HL-60 (cell line): ENCODE measurements at regions not wholly inside any gene's neighbourhood (a gene's known extent, or its start where the extent isn't known, plus 50 kb on each side); places are given as distances from the start of the nearest gene placed in this dataset.

Experiments
- DNase-seq, 2 experiments: peaks; one replicate each; pipeline ENCODE4 v3.0.0-alpha.2; 2010 to 2020; ENCODE audit warnings: low read depth in 1 of 2, low spot score in 1 of 2
- H3K27ac ChIP-seq: fragments of 250-450 bp; sonication (Bioruptor Pico); replicated peaks from 2 replicates; pipeline ENCODE4 v1.5.1; 2020; ENCODE audit warnings: mild to moderate bottlenecking, moderate library complexity
- H3K27me3 ChIP-seq: fragments of 250-450 bp; sonication (Bioruptor Pico); 2 replicates; pipeline ENCODE4 v1.5.1; 2021; ENCODE audit warnings: mild to moderate bottlenecking, moderate library complexity; ENCODE audit not compliant: insufficient read depth, poor library complexity, severe bottlenecking
- H3K4me3 ChIP-seq: replicated peaks from 2 replicates; pipeline ENCODE4 v1.5.1; 2011; ENCODE audit warnings: mild to moderate bottlenecking, control low read depth, low read length; ENCODE audit not compliant: insufficient read depth
- CTCF ChIP-seq: IDR thresholded peaks from one replicate; pipeline ENCODE4 v1.5.1; 2011; ENCODE audit warnings: low read length, control low read depth, inconsistent platforms; ENCODE audit not compliant: insufficient read depth
- GABPA ChIP-seq: IDR thresholded peaks from 2 replicates; pipeline ENCODE4 v1.6.1; 2012; ENCODE audit warnings: low read depth
- POLR2AphosphoS5 ChIP-seq: IDR thresholded peaks from 2 replicates; pipeline ENCODE4 v1.6.1; 2012; ENCODE audit warnings: low read depth
- REST ChIP-seq: IDR thresholded peaks from 2 replicates; pipeline ENCODE4 v1.6.1; 2012; ENCODE audit warnings: low read depth; ENCODE audit not compliant: insufficient replicate concordance
- SPI1 ChIP-seq: IDR thresholded peaks from 2 replicates; pipeline ENCODE4 v1.6.1; 2012; ENCODE audit warnings: low read depth, mild to moderate bottlenecking, borderline replicate concordance

GRCh38 chrX:122582975-122583305, 601.1 kb upstream of the GRIA3 start:
- DNase-seq: no peak
- Histone ChIP-seq H3K27ac (no peak overlapping the region), H3K4me3 (no peak overlapping the region), H3K27me3 (no peaks in the 10 kb centered on the region)
- TF ChIP-seq CTCF (no peak), REST (no peak), GABPA (no peak), SPI1 (no peak), POLR2AphosphoS5 (no peak)

GRCh38 chrX:122583551-122583950, 600.5 kb upstream of the GRIA3 start:
- TF ChIP-seq REST: no peak
- TF ChIP-seq SPI1: no peak
- no peak for TF ChIP-seq CTCF
- no peak for TF ChIP-seq POLR2AphosphoS5
- no peak for TF ChIP-seq GABPA
- H3K4me3 ChIP-seq: no peak overlapping the region
- H3K27me3 ChIP-seq: no peaks in the 10 kb centered on the region
- DNase-seq: no peak
- H3K27ac ChIP-seq: no peak overlapping the region

- Histone ChIP-seq H3K27ac (no peak overlapping the region), H3K4me3 (no peak overlapping the region), H3K27me3 (no peaks in the 10 kb centered on the region)
- TF ChIP-seq REST (no peak), CTCF (no peak)
- no peak for DNase-seq
Measured at GRCh38 chrX:122584981-122585380, 599.1 kb upstream of the GRIA3 start.
